ENCODE measurements at regions not wholly inside any gene's neighbourhood (a gene's known extent, or its start where the extent isn't known, plus 50 kb on each side); places are given as distances from the start of the nearest gene placed in this dataset.
"Not testable (repeated sequence)": the region's sequence is repeated elsewhere in the genome, so short reads cannot be mapped to it uniquely, and the experiment has no call there.

GRCh38 chr7:69109246-69109645, 489.0 kb upstream of the AUTS2 start:
- Mint-ChIP-seq H3K27ac (ENCODE audit: unreplicated experiment) (no peak overlapping the region), H3K36me3 (ENCODE audit: low read depth) (no peaks in the 10 kb centered on the region), H3K27me3 (ENCODE audit: low read depth) (no peaks in the 10 kb centered on the region), H3K4me3 (no peak overlapping the region), H3K9me3 (no peaks in the 10 kb centered on the region), H3K4me1 (peaks cover 7% of the 10 kb centered on the region)
- TF ChIP-seq CTCF (conservative IDR thresholded peaks at IDR 0.05) = no peak
- DNase-seq (ENCODE audit: low read depth, low spot score) = no peak

GRCh38 chr7:69109879-69110278, 488.4 kb upstream of the AUTS2 start:
- TF ChIP-seq CTCF (conservative IDR thresholded peaks at IDR 0.05) = no peak

GRCh38 chr7:69110450-69111050, 487.7 kb upstream of the AUTS2 start:
- Mint-ChIP-seq H3K9me3 (no peaks in the 10 kb centered on the region), H3K4me1 (no peaks in the 10 kb centered on the region), H3K4me3 (no peak overlapping the region), H3K36me3 (ENCODE audit: low read depth) (no peaks in the 10 kb centered on the region), H3K27ac (ENCODE audit: unreplicated experiment) (no peak overlapping the region), H3K27me3 (ENCODE audit: low read depth) (no peaks in the 10 kb centered on the region)
- TF ChIP-seq CTCF (conservative IDR thresholded peaks at IDR 0.05) = no peak
- DNase-seq (ENCODE audit: low read depth, low spot score) = no peak

More at GRCh38 chr7:69109879-69110278, 488.4 kb upstream of the AUTS2 start:
- no peaks in the 10 kb centered on the region for H3K9me3 Mint-ChIP-seq
- no peaks in the 10 kb centered on the region for H3K36me3 Mint-ChIP-seq (ENCODE audit: low read depth)
- no peak for DNase-seq (ENCODE audit: low read depth, low spot score)
- peaks cover under 1% of the 10 kb centered on the region for H3K4me1 Mint-ChIP-seq
- H3K27me3 Mint-ChIP-seq (ENCODE audit: low read depth) = no peaks in the 10 kb centered on the region
- H3K4me3 Mint-ChIP-seq = no peak overlapping the region
- peak overlapping the region; percentile 58 for H3K27ac Mint-ChIP-seq (ENCODE audit: unreplicated experiment)

GRCh38 chr7:69114374-69114773, 483.9 kb upstream of the AUTS2 start:
- Mint-ChIP-seq H3K27me3 (ENCODE audit: low read depth) (no peaks in the 10 kb centered on the region), H3K4me3 (no peak overlapping the region), H3K4me1 (no peaks in the 10 kb centered on the region), H3K9me3 (no peaks in the 10 kb centered on the region), H3K27ac (ENCODE audit: unreplicated experiment) (no peak overlapping the region), H3K36me3 (ENCODE audit: low read depth) (no peaks in the 10 kb centered on the region)
- TF ChIP-seq CTCF (conservative IDR thresholded peaks at IDR 0.05) = no peak
- no peak for DNase-seq (ENCODE audit: low read depth, low spot score)

GRCh38 chr7:69115788-69116187, 482.5 kb upstream of the AUTS2 start:
- Mint-ChIP-seq H3K27ac (ENCODE audit: unreplicated experiment) (no peak overlapping the region), H3K36me3 (ENCODE audit: low read depth) (no peaks in the 10 kb centered on the region), H3K4me3 (no peak overlapping the region), H3K4me1 (peaks cover under 1% of the 10 kb centered on the region), H3K9me3 (no peaks in the 10 kb centered on the region), H3K27me3 (ENCODE audit: low read depth) (no peaks in the 10 kb centered on the region)
- no peak for DNase-seq (ENCODE audit: low read depth, low spot score)
- no peak for TF ChIP-seq CTCF (conservative IDR thresholded peaks at IDR 0.05)

- not testable (repeated sequence) for H3K36me3 Mint-ChIP-seq (ENCODE audit: low read depth); H3K27ac Mint-ChIP-seq (ENCODE audit: unreplicated experiment); H3K9me3 Mint-ChIP-seq; DNase-seq (ENCODE audit: low read depth, low spot score); H3K27me3 Mint-ChIP-seq (ENCODE audit: low read depth); H3K4me3 Mint-ChIP-seq; H3K4me1 Mint-ChIP-seq
Observed at GRCh38 chr7:69116196-69116595, 482.1 kb upstream of the AUTS2 start.
